ENCODE measurements at regions not wholly inside any gene's neighbourhood (a gene's known extent, or its start where the extent isn't known, plus 50 kb on each side); places are given as distances from the start of the nearest gene placed in this dataset.

- H3K27me3 Mint-ChIP-seq (ENCODE audit: low read depth): no peaks in the 10 kb centered on the region
- DNase-seq (ENCODE audit: low spot score): no peak
- peaks cover 30% of the 10 kb centered on the region for H3K4me1 Mint-ChIP-seq (ENCODE audit: low read depth)
- peaks cover 15% of the 10 kb centered on the region for H3K36me3 Mint-ChIP-seq (ENCODE audit: low read depth)
- no peak overlapping the region for H3K4me3 Mint-ChIP-seq (ENCODE audit: low read depth)
- no peak overlapping the region for H3K27ac Mint-ChIP-seq
- intact Hi-C loops (cut with micrococcal nuclease): no loop called here
- peaks cover 35% of the 10 kb centered on the region for H3K9me3 Mint-ChIP-seq
Measured at GRCh38 chr15:56783156-56783856, 50.0 kb upstream of the ZNF280D start.
